SK-MEL-5 (cell line): ENCODE measurements at regions not wholly inside any gene's neighbourhood (a gene's known extent, or its start where the extent isn't known, plus 50 kb on each side); places are given as distances from the start of the nearest gene placed in this dataset.

ENCODE experiments used
- DNase-seq: peaks from one replicate; pipeline ENCODE4 v3.0.0-alpha.2; 2016; ENCODE audit warnings: low read depth, low spot score
- in situ Hi-C: cut with HindIII; loops from 2 replicates; pipeline ENCODE4 v1.10.0; 2016; ENCODE audit warnings: low sequenced_read_pairs, high pct_unique_total_duplicates, low pct_unique_long_range_greater_than_20kb

DNA sequence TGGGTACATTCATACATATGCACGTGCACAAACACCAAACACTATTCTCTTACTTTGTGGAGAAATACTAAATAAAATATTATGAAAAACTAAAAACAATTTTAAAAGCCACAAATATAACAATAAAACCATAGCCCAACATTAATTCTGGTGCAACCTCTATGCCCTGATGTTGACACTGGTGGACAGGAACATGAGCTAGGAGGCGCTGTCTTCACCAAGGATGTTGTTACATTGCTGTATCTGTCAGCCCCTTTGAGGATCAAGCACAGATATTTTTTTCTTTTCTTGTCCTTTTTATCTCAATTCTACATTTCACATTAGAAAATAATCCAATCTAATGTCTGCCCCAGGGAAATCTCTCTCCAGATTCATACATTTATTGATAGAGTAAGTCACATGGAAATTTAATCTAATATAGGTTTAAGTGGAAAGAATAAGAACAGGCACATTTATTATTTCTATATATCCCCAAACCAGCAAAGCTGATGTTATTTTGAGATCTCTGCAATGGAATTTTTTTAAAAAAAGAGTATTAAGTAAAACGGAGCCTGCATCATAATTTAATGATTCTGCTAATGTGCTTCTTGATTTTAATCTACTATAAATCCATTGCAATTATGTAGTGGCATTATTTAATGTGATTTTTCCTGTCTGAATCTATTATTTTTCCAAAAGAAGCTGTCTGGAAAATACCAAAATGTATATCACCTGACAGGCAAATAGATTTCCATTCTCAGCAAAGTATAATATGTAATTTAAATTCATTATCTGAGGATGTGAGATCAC lies 716.5 kb downstream of the MTRR start:
- DNase-seq = peak; percentile 70
- in situ Hi-C loops = no loop called here

DNA sequence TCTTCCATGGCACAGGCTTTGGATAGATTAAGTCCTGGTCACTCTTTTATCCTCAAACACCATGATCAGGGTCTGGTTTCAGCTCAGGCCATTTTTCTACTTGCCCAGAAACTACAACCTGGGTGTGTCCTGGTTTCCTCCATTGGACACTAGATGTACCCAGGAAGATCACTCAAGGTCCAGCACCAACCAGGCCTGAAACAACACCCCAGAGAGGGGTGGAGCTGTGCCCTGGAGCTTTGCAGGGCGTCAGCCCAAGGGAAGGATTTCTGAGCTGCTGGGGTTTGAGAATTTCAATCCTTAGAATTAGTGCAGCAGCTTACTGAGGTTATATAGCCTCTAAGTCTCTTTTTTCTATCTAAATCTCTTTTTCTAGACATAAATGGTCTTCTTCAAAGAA lies 722.0 kb downstream of the MTRR start:
- in situ Hi-C loops = no loop called here

DNA sequence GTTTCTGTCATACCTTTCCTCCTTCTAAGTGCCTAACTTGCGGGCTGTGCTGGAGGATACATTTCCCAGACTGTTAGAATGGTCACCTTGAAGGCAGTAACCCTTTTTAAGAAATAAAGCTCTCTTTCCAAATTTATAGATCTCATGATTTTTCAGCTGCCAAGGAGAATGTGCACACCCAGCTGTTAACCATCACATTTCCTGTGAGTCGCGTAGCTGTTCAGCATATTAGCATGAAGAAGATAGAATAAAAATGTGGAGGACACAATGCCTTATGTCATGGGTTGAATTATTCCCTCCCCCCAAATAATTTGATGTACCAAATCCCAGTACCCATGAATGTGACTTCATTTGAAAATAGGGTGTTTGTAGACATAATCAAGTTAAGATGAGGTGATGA lies 729.4 kb downstream of the MTRR start:
- no peak for DNase-seq
- in situ Hi-C loops = no loop called here

More for the DNA sequence above, 722.0 kb downstream of the MTRR start:
- no peak for DNase-seq

DNA sequence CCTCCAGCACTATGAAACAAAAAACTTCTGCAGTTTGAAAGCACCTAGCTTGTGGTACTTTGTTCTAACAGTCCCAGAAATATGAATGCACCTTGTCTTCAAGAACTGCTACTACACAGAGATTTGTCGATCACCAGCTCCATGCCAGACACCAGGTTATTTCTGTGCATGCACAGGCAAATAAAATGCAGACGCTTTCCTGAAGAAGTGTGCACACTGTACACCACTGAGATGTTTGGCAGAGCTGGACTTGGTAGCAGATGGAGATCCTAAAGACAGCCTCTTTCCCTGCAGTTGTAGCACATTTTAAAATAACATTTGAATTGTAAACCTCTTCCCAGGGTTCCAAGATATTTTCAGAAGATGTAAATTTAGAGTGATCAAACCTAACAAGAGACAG lies 730.0 kb downstream of the MTRR start:
- in situ Hi-C loops = no loop called here
- no peak for DNase-seq

DNA sequence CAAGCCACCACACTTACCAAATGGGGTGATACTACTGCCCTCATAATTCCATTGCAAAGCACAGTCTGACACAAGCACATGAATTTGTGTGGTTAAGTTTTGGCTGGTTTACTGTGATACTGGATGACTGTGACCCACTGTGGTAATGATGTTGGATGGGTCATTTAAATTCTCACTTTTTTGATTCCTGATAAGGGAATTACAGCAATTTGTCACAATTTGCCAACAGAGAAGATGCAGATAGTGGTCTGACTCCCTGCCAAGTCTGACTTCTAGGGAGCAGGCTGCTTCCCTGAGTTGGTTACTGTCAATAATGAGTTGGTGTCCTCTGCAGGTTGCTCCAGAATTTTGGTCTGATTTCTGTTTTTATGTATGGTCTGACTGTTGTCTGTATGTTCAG lies 731.9 kb downstream of the MTRR start:
- no peak for DNase-seq
- in situ Hi-C loops = no loop called here

DNA sequence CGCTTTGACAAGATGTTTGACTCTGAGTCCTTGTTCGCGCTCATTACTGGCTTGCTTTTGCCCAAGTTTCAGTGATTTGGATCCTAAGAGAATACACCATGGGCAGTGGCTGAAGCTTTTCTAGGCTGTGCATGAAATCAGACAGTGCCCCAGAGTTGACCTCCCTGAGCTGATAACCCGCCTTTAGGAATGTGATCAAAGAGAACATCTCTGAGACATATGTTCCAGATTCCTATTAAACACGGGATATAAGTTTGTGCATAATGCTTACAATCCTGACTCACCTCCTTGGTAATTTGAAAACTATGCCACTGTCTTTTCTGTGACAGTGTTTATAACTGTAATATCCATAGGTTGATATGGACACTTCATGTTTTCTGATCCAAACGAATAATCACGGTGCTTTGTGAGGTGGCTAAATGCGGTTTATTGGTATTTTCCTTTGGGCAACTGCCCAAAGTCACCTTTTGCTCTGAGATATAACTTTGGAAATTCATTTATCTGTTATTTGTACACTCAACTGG lies 732.9 kb downstream of the MTRR start:
- DNase-seq = no peak
- in situ Hi-C loops = no loop called here

DNA sequence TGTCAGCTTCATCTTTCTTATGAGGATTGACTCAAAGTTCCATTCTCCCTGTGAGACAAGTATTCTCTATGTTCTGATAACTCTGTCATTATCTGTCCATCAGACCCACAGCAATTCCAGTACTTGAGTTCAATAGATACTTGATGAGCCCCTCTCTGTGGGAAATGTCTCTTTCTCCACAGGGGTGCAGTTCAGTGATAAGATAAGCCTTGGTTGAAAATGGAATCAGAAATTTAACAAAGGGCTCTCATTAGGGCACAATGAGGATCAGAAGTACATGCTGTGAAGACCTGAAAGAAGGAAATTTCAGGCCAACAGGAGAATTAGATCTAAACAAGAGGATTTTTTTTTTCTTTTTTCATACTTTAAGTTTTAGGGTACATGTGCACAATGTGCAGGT lies 737.3 kb downstream of the MTRR start:
- DNase-seq = no peak
- in situ Hi-C loops = no loop called here

DNA sequence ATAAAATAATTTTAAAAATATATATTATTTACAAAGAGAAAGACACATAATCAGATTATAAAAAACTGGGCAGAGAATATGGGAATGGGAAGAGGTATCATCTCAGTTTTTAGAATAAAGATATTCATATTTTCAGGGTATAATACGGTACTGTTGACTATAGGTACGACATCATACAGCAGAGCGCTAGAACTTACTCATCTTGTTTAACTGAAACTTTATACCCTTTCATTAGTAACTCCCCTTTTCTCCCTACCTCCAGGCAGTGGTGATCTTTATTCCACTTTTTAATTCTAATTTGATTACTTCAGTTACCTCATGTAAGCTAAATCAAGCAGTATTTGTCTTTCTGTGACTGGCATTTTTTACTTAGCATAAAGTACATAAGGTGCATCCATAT lies 742.1 kb downstream of the MTRR start:
- DNase-seq = no peak
- in situ Hi-C loops = no loop called here

DNA sequence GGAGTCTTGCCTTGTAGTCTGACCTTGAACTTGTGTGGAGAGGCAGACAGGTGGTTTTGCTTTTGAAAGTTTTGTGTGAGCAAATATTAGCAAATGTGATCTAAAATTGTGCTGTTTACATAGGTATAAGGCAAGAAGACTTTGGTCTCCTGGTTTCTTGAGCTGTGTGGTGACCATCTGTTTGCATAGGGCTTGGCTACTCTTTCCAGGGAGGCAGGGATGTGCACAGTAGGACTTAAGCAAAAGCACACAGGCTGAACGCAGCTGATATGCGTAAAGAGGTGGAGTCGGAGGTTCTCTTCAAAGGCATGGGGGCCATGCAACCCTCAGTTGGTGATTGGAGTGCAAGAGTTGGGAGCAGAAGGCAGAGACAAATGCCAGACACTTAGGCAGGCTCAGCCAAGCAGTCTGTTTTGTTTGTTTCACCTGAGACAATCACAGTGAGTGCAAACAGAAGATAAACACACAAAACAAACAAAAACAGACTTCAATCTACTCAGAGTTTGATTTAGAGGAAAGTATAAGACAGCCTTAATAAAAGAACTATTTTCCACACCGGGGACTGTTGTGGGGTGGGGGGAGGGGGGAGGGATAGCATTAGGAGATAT lies 744.2 kb downstream of the MTRR start:
- in situ Hi-C loops = no loop called here
- no peak for DNase-seq

DNA sequence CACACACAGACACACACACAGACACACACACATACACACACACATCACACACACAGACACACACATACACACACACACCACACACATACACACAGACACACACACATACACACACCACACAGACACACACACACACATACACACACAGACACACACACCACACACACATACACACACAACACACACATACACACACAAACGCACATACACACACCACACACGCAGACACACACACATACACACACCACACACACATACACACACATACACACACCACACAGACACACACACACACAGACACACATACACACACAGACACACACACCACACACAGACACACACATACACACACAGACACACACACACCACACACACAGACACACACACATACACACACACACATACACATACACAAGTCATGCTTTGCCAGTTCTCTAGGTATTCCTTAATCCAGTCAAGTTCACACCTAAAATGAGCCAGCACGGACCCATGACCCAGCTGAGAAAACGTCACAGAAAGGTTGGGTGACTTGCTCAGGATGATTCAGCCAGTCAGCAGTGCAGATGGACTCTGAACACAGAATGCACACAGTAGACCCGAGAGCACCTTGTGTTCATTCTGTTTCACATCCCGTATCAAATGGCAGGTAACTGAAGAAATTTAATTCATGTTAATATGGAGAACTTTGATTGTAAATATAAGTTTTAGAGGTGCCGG lies 746.4 kb downstream of the MTRR start:
- in situ Hi-C loops = no loop called here
- DNase-seq = no peak

DNA sequence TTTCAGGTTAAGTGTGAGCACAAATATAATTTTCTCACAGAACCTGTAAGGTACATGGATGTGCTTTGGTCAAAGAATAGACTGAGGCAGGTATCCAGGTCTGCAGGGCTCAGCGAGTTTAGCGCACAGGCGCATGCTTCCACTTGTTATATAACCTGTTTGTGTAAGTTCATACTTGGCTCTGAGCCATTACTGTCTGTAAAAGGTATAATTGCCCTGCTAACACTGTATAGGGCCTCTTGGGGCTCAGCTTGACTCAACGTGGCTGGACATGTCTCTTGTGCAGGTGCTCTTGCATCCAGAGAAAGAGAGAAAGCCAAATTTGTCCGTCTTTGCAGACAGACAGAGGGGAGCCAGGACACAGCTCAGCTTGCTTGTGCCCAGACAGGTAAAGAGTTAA lies 759.6 kb downstream of the MTRR start:
- in situ Hi-C loops = no loop called here
- no peak for DNase-seq

DNA sequence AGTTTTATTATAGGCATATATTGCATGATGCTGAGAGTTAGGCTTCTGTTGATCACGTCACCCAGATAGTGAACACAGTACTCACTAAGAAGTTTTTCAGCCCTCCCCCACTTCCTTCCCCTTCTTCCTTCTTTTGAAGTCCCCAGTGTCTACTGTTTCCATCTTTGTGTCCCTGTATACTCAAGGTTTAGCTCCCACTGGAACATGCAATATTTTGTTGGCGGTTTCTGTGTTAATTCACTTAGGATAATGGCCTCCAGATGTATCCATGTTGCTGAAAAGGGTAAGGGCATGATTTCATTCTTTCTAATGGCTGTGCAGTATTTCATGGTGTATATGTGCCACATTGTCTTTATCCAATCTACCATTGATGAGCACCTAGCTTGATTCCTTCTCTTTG lies 764.3 kb downstream of the MTRR start:
- in situ Hi-C loops = no loop called here

DNA sequence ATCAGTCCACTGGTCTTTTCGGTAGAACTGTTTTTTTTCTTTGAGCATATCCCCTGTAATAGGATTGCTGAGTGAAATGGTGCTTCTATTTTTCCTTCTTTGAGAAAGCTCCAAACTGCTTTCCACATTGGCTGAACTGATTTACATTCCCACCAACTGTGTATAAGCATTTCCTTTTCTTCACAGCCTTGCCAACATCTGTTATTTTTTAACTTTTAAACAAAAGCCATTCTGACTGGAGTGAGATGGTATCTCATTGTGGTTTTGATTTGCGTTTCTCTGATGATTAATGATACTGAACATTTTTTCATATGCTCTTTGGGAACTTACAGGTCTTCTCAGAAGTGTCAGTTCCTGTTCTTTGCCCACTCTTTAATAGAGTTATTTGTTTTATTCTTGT lies 764.7 kb downstream of the MTRR start:
- DNase-seq = peak; percentile 14
- in situ Hi-C loops = no loop called here

More for the DNA sequence above, 764.3 kb downstream of the MTRR start:
- DNase-seq = no peak

DNA sequence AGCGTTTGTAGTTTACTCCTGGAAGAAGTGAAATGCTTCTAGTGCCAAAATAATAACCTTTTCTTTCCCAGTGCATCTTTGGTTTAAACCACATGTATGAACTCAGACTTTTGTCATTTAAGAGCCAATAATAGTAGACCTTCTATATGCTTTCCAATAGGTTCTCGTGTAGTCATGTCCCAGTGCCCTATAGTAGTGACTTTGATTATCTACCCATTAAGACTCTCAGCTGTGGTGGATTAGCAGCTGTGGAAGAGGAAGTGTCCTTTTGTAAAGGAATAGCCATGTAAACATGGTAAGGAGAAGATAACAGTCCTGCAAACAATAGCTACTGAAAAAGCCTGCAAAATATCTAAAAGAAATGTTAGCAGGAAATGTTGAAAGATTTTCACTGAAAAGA lies 765.3 kb downstream of the MTRR start:
- no peak for DNase-seq
- in situ Hi-C loops = no loop called here

DNA sequence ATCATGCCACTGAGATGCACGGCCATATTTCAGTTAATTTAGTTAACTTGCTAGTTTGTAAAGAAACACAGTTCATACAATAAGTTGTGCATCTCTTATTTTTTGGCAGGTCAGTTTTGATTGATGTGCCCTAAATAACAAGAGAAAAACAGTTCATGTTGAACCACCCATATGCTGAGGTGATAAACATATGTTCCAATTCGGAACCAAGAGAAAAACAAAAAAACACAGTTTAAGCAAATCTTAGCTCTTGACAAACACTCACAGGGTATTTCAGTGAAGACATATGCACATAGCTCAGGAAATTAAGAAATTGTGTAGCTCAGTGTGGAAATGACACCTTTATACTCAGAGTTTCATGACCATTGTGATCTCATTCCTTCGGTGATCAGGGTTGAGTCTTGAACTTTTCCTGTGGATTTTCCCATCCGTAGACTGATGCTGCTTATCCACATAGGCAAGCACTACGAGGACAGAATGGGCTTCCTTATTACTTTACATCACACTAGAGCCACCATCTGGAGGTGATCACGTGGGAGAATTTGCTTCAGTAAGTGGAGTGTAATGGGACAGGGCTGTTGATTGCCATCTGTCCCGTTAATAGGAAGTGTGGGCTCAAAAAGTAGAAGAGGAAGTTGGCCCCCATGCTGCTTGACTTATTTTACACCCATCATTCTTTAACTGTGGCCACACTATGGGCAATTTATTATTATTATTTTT lies 773.0 kb downstream of the MTRR start:
- in situ Hi-C loops = no loop called here
- no peak for DNase-seq

DNA sequence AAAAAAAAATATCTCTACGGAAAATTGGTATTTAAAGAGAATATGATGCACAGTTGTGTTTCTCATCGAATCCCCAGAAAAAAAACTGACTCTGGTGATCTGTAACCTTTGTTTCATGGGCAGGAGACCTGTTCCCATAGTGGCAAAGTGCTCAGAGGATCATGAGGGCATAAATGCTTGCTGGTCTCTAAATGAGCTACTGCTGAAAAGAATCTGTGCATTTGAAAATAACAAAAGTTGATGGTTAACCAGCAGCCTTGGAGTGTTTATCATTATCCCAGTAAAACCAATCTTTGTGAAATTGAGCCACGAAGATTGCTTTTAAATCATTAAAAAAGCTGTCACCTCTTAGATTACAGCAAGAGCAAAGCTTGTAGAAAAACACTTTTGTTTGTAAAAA lies 775.4 kb downstream of the MTRR start:
- in situ Hi-C loops = no loop called here
- no peak for DNase-seq

DNA sequence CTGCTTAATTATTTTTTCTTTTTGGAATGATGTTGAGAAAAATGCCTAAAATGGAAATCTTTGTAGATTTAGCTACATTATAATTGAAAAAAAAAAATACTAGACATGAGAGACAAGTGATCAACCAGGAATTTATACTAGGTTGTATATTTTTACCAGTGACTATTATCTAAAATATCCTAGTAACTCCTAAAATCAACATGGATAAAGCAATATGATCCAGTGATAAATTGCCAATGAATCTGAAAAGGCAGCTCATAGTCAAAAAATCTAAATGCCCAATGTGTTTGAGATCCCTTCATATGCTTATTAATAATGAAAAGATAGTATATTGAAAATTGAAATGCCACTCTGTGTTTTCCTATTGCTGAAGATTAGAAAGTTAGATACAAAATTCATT lies 778.2 kb downstream of the MTRR start:
- DNase-seq = no peak
- in situ Hi-C loops = no loop called here

DNA sequence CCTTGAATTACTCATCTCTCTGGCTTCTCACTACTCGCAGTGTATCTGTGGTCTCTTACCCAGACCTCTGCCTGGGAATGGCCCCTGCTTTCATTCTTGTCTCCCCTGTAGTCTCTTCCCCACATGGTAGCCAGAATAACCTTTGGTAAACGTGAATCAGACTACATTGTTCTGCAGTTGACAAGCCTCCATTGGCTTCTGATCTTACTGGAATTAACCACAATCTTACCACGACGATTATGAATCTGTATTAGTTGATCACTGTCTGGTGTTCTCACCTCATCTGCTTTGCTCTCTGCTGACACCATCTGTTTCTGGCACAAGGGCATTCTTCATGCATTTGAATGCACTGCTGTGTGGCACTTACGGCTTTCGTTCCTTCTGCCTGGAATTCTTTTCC lies 781.2 kb downstream of the MTRR start:
- no peak for DNase-seq
- in situ Hi-C loops = no loop called here
